LHCN-M2 (cell line): ENCODE measurements at regions not wholly inside any gene's neighbourhood (a gene's known extent, or its start where the extent isn't known, plus 50 kb on each side); places are given as distances from the start of the nearest gene placed in this dataset.

Experiments used
- DNase-seq: peaks from one replicate; pipeline ENCODE4 v3.0.0-alpha.2; 2012; ENCODE audit warnings: low read depth

- DNase-seq = no peak
Measured at GRCh38 chr2:128686881-128687555, 368.4 kb upstream of the HS6ST1 start.

GRCh38 chr2:128687565-128687964, 368.9 kb upstream of the HS6ST1 start:
- no peak for DNase-seq

- no peak for DNase-seq
Measured at GRCh38 chr2:128689971-128690370, 371.3 kb upstream of the HS6ST1 start.

GRCh38 chr2:128690431-128690830, 371.8 kb upstream of the HS6ST1 start:
- DNase-seq = no peak

- DNase-seq = no peak
Measured at GRCh38 chr2:128690869-128691268, 372.2 kb upstream of the HS6ST1 start.

GRCh38 chr2:128691526-128691925, 372.9 kb upstream of the HS6ST1 start:
- no peak for DNase-seq

GRCh38 chr2:128692895-128693742, 374.5 kb upstream of the HS6ST1 start:
- DNase-seq = no peak

- DNase-seq = no peak
Measured at GRCh38 chr2:128693743-128694029, 375.0 kb upstream of the HS6ST1 start.

GRCh38 chr2:128695646-128696220, 377.1 kb upstream of the HS6ST1 start:
- no peak for DNase-seq

GRCh38 chr2:128696421-128696820, 377.8 kb upstream of the HS6ST1 start:
- DNase-seq = no peak

- no peak for DNase-seq
Measured at GRCh38 chr2:128701418-128701817, 382.8 kb upstream of the HS6ST1 start.

- no peak for DNase-seq
Measured at GRCh38 chr2:128702616-128703015, 383.9 kb upstream of the HS6ST1 start.

GRCh38 chr2:128708106-128708816, 389.6 kb upstream of the HS6ST1 start:
- no peak for DNase-seq

GRCh38 chr2:128710242-128710641, 391.6 kb upstream of the HS6ST1 start:
- DNase-seq = no peak

GRCh38 chr2:128710729-128711128, 392.1 kb upstream of the HS6ST1 start:
- no peak for DNase-seq

- DNase-seq = no peak
Measured at GRCh38 chr2:128714285-128714684, 395.6 kb upstream of the HS6ST1 start.

- DNase-seq = no peak
Measured at GRCh38 chr2:128714851-128715312, 396.2 kb upstream of the HS6ST1 start.

GRCh38 chr2:128715360-128715759, 396.7 kb upstream of the HS6ST1 start:
- DNase-seq = no peak

- DNase-seq = no peak
Measured at GRCh38 chr2:128716299-128716721, 397.6 kb upstream of the HS6ST1 start.

GRCh38 chr2:128717758-128718710, 399.4 kb upstream of the HS6ST1 start:
- no peak for DNase-seq
